ENCODE measurements at regions not wholly inside any gene's neighbourhood (a gene's known extent, or its start where the extent isn't known, plus 50 kb on each side); places are given as distances from the start of the nearest gene placed in this dataset.
"Not testable (repeated sequence)": the region's sequence is repeated elsewhere in the genome, so short reads cannot be mapped to it uniquely, and the experiment has no call there.

DNA sequence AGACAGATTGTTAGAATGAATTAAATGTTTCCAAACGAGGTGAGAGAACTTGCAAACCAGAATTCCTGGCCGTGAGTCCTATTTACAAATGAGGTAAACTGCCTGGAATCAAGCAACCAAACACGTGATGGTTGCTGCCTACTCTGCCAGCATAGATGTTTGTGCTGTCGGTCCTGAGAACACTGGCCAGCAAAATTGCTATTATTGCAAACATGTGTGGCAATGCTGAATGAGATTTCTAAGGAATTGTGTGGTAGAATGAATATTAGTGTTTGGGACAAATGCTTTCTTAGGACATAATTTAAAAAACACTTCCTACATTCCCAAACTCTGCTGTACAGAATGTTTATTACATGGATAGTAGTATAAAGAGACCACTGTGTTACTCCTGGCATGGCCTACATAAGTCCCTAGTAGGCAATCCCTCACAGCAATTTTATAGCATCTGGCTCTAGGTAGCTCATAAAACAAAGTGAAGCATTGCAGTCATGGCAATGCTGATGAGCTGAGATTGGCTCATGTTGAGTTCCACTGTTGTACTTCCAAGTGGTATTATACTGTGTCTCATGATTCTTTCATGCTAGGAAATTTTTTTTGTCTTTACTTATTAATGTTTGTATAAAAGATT is 605.2 kb upstream of the EPHA5 start:
- H3K4me1 ChIP-seq (ENCODE audit: control insufficient read depth, insufficient read depth, low read length) = no peaks in the 10 kb centered on the region
- DNase-seq (ENCODE audit: low read depth, low spot score) = no peak
- TF ChIP-seq, protein P1, sequence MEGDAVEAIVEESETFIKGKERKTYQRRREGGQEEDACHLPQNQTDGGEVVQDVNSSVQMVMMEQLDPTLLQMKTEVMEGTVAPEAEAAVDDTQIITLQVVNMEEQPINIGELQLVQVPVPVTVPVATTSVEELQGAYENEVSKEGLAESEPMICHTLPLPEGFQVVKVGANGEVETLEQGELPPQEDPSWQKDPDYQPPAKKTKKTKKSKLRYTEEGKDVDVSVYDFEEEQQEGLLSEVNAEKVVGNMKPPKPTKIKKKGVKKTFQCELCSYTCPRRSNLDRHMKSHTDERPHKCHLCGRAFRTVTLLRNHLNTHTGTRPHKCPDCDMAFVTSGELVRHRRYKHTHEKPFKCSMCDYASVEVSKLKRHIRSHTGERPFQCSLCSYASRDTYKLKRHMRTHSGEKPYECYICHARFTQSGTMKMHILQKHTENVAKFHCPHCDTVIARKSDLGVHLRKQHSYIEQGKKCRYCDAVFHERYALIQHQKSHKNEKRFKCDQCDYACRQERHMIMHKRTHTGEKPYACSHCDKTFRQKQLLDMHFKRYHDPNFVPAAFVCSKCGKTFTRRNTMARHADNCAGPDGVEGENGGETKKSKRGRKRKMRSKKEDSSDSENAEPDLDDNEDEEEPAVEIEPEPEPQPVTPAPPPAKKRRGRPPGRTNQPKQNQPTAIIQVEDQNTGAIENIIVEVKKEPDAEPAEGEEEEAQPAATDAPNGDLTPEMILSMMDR (IDR thresholded peaks at IDR 0.05) = no peak
- TF ChIP-seq SIN3A (IDR thresholded peaks at IDR 0.05; ENCODE audit: borderline replicate concordance, insufficient read depth, low read depth, low read length) (no peak), POLR2AphosphoS5 (IDR thresholded peaks at IDR 0.05; ENCODE audit: low read depth, low read length) (no peak), TCF7L2 (IDR thresholded peaks at IDR 0.05; ENCODE audit: low read depth, low read length) (no peak)
- TF ChIP-seq, protein P2, sequence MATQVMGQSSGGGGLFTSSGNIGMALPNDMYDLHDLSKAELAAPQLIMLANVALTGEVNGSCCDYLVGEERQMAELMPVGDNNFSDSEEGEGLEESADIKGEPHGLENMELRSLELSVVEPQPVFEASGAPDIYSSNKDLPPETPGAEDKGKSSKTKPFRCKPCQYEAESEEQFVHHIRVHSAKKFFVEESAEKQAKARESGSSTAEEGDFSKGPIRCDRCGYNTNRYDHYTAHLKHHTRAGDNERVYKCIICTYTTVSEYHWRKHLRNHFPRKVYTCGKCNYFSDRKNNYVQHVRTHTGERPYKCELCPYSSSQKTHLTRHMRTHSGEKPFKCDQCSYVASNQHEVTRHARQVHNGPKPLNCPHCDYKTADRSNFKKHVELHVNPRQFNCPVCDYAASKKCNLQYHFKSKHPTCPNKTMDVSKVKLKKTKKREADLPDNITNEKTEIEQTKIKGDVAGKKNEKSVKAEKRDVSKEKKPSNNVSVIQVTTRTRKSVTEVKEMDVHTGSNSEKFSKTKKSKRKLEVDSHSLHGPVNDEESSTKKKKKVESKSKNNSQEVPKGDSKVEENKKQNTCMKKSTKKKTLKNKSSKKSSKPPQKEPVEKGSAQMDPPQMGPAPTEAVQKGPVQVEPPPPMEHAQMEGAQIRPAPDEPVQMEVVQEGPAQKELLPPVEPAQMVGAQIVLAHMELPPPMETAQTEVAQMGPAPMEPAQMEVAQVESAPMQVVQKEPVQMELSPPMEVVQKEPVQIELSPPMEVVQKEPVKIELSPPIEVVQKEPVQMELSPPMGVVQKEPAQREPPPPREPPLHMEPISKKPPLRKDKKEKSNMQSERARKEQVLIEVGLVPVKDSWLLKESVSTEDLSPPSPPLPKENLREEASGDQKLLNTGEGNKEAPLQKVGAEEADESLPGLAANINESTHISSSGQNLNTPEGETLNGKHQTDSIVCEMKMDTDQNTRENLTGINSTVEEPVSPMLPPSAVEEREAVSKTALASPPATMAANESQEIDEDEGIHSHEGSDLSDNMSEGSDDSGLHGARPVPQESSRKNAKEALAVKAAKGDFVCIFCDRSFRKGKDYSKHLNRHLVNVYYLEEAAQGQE (IDR thresholded peaks at IDR 0.05; ENCODE audit: insufficient read depth in 1 of 2, low read depth in 2 of 2, low read length in 1 of 2) = no peak
- H3K27ac ChIP-seq (ENCODE audit: low read length) = no peak overlapping the region
- H3K9me3 ChIP-seq (ENCODE audit: control insufficient read depth, insufficient read depth, low read depth, low read length) = no peaks in the 10 kb centered on the region
- in situ Hi-C loops (cut with HindIII; ENCODE audit: low pct_unique_long_range_greater_than_20kb, low sequenced_read_pairs) = no loop called here
- H3K36me3 ChIP-seq (ENCODE audit: control insufficient read depth, insufficient read depth, low read length) = no peaks in the 10 kb centered on the region
- intact Hi-C loops (cut with micrococcal nuclease; ENCODE audit: unreplicated experiment) = no loop called here
- ChIA-PET POLR2A (no interaction called here), CTCF (no interaction called here)
- no peak for ATAC-seq
- H3K27me3 ChIP-seq (ENCODE audit: control insufficient read depth, insufficient read depth, low read length) = no peaks in the 10 kb centered on the region
- no TSS peak for BruUV-seq (replicated peaks)
- H3K4me3 ChIP-seq (ENCODE audit: low read depth in 2 of 2, low read length in 2 of 2) = no peak overlapping the region

DNA sequence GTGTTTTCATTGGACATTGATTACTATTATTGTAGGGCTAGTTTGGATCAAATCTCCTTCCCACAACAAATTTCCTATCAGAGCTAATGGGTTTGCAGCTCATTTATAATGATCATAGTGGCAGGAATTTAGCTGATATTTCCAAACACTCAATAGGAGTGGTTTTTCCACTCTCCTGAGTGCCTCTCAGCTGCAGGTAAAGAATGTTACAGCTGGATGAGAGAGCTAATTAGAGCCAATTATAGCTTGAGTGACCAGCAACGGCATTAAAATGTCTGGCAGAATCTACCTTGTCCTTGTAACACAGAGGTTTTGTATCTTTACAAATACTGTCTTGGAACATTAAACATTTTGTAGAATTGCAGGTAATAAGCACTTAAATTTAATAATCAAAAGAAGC is 602.8 kb upstream of the EPHA5 start:
- in situ Hi-C loops (cut with HindIII; ENCODE audit: low pct_unique_long_range_greater_than_20kb, low sequenced_read_pairs) = no loop called here
- no TSS peak for BruUV-seq (replicated peaks)
- H3K4me1 ChIP-seq (ENCODE audit: control insufficient read depth, insufficient read depth, low read length) = no peaks in the 10 kb centered on the region
- no peak overlapping the region for H3K4me3 ChIP-seq (ENCODE audit: low read depth in 2 of 2, low read length in 2 of 2)
- H3K36me3 ChIP-seq (ENCODE audit: control insufficient read depth, insufficient read depth, low read length) = no peaks in the 10 kb centered on the region
- no peak overlapping the region for H3K27ac ChIP-seq (ENCODE audit: low read length)
- TF ChIP-seq, protein P2 (IDR thresholded peaks at IDR 0.05; ENCODE audit: insufficient read depth in 1 of 2, low read depth in 2 of 2, low read length in 1 of 2) = no peak
- TF ChIP-seq, protein P1 (IDR thresholded peaks at IDR 0.05) = no peak
- TF ChIP-seq POLR2AphosphoS5 (IDR thresholded peaks at IDR 0.05; ENCODE audit: low read depth, low read length) (no peak), TCF7L2 (IDR thresholded peaks at IDR 0.05; ENCODE audit: low read depth, low read length) (no peak), SIN3A (IDR thresholded peaks at IDR 0.05; ENCODE audit: borderline replicate concordance, insufficient read depth, low read depth, low read length) (no peak)
- no peaks in the 10 kb centered on the region for H3K27me3 ChIP-seq (ENCODE audit: control insufficient read depth, insufficient read depth, low read length)
- ChIA-PET POLR2A (no interaction called here), CTCF (no interaction called here)
- no peak for DNase-seq (ENCODE audit: low read depth, low spot score)
- intact Hi-C loops (cut with micrococcal nuclease; ENCODE audit: unreplicated experiment) = no loop called here
- H3K9me3 ChIP-seq (ENCODE audit: control insufficient read depth, insufficient read depth, low read depth, low read length) = no peaks in the 10 kb centered on the region
- no peak for ATAC-seq

DNA sequence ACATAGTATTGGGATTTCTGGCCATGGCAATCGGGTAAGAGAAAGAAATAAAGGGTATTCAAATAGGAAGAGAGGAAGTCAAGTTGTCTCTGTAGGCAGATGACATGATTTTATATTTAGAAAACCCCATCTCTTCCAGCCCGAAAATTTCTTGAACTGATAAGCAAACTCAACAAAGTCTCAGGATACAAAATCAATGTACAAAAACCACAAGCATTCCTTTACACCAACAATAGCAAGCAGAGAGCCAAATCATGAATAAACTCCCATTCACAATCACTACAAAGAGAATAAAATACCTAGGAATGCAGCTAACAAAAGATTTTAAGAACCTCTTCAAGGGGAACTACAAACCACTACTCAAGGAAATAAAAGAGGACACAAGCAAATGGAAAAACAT is 600.1 kb upstream of the EPHA5 start:
- H3K4me3 ChIP-seq (ENCODE audit: low read depth in 2 of 2, low read length in 2 of 2); H3K27me3 ChIP-seq (ENCODE audit: control insufficient read depth, insufficient read depth, low read length); H3K36me3 ChIP-seq (ENCODE audit: control insufficient read depth, insufficient read depth, low read length); H3K4me1 ChIP-seq (ENCODE audit: control insufficient read depth, insufficient read depth, low read length); BruUV-seq (replicated peaks); in situ Hi-C loops (cut with HindIII; ENCODE audit: low pct_unique_long_range_greater_than_20kb, low sequenced_read_pairs); intact Hi-C loops (cut with micrococcal nuclease; ENCODE audit: unreplicated experiment); H3K9me3 ChIP-seq (ENCODE audit: control insufficient read depth, insufficient read depth, low read depth, low read length); DNase-seq (ENCODE audit: low read depth, low spot score); POLR2A ChIA-PET; ATAC-seq; H3K27ac ChIP-seq (ENCODE audit: low read length); CTCF ChIA-PET: not testable (repeated sequence)

DNA sequence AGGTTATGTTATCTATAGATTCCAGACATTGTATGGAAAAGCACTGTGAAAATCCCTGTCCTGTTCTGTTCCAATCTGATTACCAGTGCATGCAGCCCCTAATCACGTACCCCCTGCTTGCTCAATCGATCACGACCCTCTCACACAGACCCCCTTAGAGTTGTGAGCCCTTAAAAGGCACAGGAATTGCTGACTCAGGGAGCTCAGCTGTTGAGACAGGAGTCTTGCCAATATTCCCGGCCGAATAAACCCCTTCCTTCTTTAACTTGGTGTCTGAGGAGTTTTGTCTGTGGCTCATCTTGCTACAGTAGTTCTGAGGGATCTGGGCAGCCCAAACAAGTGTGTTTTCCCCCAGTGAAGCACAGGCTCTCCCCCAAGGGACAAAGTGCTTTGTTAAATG is 596.3 kb upstream of the EPHA5 start:
- DNase-seq (ENCODE audit: low read depth, low spot score); CTCF ChIA-PET; intact Hi-C loops (cut with micrococcal nuclease; ENCODE audit: unreplicated experiment); POLR2A ChIA-PET; ATAC-seq; BruUV-seq (replicated peaks); H3K4me3 ChIP-seq (ENCODE audit: low read depth in 2 of 2, low read length in 2 of 2); H3K27ac ChIP-seq (ENCODE audit: low read length); H3K36me3 ChIP-seq (ENCODE audit: control insufficient read depth, insufficient read depth, low read length); H3K9me3 ChIP-seq (ENCODE audit: control insufficient read depth, insufficient read depth, low read depth, low read length); in situ Hi-C loops (cut with HindIII; ENCODE audit: low pct_unique_long_range_greater_than_20kb, low sequenced_read_pairs); H3K4me1 ChIP-seq (ENCODE audit: control insufficient read depth, insufficient read depth, low read length); H3K27me3 ChIP-seq (ENCODE audit: control insufficient read depth, insufficient read depth, low read length): not testable (repeated sequence)

All from Panc1 (cell line).